NCI-H1092 (cell line): ENCODE measurements at regions not wholly inside any gene's neighbourhood (a gene's known extent, or its start where the extent isn't known, plus 50 kb on each side); places are given as distances from the start of the nearest gene placed in this dataset.
A peak's percentile ranks its signal among the peaks of the same experiment; 100 is the strongest.

ENCODE experiments used
- DNase-seq: peaks from one replicate; lab custom pipeline; 2025; lab: John Stamatoyannopoulos, UW

DNA sequence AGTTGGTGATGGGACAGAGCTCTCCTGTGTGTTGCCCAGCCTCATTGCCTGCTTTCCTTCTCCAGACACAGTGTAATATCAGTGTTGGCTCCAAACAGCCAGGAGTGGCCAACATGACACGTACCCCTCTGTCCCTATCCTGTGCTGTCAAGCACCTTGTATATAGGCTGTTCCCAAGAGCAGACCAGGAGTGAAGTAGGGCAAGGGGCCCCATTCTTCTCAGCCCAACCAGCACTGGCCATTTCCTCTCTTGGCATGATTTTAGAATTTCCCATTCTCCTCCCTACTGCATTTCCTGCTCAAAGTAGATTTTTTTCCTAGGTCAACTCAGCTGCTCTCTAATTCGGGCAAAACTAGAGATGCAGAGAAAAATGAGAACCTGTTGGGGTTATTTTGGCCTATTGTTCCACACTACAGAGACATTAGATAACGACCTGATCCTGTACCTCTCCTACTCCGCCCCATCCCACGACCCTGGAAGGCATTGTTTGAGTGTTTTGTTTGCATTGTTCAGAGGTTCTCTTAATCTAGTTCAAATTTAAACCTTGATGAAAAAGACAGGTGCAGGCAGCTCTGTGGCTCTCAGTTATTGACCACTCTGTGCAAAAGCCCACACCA is 95.6 kb downstream of the RASSF10 start:
- DNase-seq: peak; percentile 73

DNA sequence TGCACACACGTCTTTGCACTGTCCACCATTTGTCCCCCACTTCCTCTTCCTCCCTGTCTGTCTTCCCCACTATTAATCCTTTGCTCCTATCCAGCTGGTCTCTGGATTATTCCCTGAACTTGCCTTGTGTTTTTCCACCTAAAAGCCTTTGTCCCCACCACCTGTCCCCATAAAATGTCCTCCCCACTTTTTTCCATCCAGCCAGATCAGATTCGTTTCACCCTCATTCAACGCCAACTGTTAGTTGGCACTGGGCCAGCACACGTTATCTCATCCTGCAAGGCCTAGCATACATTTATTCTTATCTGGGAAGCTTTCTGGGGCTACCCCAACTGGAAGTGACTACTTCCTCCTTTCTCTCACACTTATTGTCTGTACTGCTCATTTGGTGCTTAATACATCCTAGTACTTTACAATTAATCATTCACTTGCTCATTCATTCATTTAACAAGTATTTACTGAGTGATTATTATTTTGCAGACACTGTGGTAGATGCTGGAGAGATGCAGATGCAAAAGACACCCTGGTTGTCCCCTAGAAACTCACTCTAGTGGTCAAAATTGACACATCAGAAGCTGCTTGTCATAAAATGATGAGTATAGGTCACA is 96.2 kb downstream of the RASSF10 start:
- DNase-seq: peak; percentile 85

DNA sequence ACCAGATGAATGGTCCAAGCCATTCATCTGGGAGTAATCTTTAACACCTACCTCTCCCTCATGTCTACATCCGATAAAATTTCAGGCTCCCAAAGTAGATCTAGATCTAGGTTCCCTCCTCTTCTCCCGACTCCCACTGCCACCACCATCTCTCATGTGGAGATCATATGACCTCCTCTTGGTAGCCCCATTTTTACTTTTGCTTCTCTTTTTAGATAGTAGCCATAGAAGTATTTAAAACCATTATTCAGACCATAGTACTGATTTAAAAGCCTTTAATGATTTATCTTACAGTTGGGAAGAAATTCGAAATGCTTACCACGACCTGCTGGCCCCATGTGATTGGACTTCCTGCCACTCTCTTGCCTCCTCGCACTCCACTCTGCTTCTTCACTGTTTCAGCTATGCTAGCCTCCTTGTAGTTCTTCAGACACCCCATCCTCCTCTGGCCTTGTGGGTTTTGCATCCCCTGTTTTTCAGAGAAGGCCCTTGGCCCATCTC is 98.5 kb downstream of the RASSF10 start:
- DNase-seq: no peak

DNA sequence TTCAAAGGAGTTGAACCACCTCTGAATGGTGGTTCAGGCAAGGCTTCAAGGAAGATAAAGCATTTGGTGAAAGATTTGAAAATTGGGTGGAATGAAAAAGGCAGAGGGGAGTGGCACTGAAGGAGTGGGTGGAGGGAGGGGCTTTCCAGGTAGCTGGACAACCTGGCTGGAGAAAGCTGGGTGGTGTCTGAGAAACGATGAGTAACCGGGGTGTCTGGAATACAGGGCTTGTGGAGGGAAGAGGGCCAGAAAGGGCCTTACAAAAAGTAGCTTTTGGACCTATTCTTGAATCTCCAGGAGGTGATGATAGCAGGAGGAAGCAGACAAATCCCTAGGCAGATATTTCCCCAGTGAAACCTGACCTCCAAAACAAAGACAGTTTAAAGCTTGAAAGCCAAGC is 99.3 kb downstream of the RASSF10 start:
- DNase-seq: no peak

DNA sequence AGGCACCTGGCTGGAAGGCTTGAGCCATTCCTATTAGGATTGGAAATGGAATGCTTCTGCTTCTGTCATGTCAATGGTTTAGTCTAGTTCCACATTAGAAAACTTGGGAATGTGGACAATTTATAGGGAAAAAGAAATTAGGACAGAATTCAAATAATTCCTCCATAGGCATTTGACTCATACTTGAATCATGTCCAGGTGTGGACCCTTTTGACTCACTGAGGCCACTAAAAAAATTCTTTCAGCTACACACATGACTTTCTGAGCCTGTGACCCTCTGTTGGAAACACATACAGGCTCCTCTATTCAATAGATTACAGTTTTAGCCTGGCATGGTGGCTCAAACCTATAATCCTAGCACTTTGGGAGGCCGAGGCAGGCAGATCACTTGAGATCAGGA is 100.5 kb downstream of the RASSF10 start:
- no peak for DNase-seq

DNA sequence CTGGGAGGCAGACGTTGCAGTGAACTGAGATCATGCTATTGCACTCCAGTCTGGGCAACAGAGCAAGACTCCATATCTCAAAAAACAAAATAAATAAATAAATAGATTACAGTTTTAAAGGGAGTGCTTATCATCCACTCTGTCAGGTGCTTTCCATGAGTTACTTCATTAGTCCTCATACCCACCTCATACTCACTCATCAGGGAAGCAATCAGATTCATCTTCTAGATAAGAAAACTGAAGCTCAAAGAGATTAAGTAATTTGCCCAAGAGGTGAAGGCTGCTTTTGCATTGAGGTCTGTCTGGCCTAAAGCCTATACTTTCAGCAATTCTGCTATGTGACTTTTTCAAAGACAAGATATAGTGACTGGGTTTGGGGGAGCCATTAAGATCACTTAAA is 101.0 kb downstream of the RASSF10 start:
- no peak for DNase-seq

DNA sequence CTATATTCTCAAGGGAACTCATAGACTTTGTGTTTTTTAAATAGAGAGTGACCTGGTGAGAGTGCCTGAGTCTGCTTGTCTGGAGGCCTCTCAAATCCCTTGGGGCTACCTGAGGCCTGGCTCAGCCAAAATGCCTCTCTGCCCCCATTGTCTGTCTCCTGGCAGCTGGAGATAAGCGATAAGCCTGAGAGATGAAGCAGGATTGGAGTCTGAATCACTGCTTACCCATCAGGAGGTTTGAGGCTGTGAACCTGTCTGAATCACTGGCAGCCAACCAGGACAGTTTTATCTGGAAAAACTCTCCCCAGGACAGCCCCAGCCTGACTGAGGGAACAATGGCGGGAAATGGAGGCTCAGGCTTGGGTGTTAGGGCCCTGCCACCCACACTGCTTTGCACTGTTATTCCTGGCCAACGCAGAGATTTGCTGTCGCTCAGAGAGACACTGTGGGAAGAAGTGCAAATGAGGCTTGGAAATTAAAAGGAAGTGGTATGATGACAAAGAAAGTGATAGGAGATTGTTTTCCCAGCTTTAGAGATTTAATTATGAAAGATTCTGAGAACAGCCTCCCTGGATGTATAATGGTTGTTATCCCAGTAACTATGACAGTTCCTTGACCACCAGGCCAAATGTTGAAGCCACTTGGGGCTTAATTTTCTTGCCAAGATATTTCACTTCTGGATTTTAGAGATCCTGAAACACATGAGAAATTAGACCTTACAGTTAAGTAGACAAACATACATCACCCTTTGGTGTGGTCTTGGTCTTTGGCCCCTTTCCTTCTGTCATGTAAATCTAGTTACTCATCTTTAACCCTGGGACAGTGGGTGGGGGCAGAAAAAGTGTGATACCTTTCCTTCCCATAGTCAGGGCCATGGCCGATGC is 102.1 kb downstream of the RASSF10 start:
- peak; percentile 46 for DNase-seq

DNA sequence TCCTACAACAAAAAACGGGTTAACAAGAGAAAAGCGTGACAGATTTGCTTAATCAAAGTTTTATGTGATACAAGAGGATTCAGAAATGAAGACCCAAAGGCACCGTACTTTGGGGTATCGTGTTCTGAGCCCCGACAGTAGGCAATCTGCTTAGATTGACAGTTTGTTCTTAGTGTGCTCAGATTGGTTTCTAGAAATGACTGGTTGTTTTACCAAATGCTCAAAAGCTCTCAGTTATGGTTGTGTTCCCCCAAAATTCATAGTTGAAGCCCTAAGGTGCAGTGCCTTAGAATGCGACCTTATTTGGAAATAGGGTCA is 102.7 kb downstream of the RASSF10 start:
- DNase-seq: no peak

DNA sequence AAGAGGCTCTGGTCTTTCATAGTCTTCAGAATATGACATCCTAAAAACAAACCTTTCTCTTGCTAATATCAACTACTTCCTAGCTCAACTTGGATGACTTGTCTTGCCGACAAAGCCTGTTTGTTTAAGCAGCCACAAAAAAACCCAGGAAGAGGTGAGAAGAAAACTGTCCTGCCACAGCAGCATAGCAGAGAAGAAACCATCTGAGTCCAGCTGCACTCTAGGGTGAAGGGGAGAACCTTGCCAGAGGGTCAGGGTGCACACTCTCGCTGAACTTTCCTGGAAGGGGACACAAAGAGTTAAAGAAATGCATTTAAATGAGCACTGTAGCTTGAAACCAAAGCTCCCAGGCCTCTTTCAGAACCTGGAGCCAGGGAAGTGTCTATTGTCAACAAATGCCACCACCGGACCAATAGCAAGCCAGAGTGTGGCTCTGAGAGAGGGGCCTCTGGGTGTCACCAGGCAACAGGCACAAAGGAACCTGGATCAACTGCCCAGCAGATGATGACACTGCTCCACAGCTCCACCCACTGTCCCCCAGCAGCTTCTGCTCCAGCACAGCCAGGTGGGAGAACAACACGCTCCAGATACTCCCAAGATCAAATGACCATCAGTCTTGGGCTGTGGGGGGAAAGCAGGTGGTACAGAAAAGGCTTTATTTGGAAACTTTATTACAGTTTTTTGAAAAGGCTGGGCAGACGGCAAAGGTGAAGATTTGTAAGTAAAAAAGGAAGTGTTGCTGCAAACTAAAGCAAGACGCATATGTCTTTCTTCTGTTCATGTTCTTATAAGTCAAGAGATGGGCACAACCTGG is 105.7 kb downstream of the RASSF10 start:
- DNase-seq: peak; percentile 91

DNA sequence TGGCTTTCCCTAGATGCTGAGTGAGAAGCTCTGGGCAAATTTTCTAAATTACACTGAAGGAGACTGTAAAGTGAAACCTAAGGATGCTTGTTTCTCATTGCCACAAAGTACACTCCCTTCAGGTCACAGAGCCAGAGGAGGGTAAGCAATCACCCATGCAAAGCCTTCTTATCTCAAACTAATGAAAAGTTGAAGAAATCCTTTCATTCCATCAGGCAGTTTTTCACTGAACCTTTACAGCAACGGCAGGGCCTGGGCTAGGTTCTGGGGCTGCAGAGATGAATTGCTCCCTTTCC is 106.2 kb downstream of the RASSF10 start:
- no peak for DNase-seq

DNA sequence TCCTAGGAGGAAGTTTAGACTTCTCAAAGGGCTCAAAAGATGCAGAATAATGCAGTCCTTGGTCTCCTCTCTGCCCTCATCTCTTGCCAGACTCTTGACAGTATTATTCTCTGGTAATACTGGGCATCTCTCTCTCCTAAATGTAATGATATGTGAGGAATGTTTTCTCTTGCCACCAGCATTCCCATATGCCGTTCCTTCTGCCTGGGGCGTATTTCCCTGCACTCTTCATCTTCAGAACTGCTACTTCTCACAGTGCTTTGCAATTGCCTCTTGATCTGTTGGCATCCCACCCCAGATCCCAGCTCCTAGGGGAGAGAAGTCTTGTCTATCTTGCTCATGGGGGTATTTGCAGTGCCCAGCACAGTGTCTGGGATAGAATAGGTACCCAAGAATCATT is 107.4 kb downstream of the RASSF10 start:
- DNase-seq: no peak

DNA sequence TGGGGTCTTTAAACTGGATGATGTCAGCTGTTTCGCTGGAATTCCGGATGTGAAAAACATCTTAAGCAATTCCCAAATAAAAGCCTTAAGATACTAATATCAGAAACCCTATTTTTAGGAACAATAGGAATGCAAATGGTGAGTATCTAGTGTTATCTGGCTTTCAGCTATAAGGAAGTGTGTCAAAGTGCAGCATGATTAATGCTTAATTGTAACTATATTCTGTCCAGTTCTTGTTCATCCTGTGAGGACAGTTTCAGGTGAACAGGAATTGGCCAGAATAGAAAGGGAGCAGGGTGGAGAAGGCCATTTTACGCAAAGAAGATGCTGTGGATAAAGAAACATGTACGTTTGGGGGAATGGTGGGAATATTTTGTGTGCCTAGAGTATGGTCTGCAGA is 108.2 kb downstream of the RASSF10 start:
- no peak for DNase-seq

DNA sequence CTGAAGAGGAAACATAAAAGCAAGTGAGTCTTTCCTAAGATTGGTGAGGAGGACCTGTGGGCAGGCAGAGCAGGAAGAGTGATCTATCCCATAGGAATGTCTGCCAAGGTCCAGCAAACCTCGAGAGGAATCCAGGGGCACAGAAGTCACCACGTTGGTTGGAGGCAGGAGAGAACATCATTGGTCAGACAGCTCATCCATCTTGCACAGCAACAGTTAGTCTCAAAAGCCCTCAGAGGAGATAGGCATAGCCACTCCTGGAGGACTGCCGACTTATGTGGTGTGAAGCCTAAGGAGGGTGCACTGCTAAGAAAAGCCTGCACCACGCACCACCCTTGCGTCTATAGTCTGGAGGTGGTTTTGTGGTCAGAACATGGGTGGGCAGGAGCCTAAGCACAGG is 109.1 kb downstream of the RASSF10 start:
- DNase-seq: no peak

DNA sequence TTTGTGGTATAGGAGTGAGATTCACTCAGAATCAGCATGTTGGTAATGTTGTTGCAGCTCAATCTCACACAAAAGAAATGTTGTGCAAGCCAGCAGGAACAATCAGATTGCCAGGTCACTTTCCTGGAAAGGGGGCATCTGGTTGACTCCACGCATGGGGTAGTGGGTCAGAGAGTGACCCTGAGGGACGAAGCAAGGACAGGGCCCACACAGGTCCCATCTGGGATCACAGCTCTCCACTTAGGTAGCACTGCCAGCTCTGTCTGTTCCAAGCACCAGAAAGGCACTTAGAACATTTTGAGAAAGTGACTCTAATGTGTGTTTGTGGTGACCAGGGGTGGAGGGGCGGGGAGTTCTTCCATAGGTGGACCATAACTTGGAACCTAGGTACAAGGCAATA is 109.5 kb downstream of the RASSF10 start:
- no peak for DNase-seq

DNA sequence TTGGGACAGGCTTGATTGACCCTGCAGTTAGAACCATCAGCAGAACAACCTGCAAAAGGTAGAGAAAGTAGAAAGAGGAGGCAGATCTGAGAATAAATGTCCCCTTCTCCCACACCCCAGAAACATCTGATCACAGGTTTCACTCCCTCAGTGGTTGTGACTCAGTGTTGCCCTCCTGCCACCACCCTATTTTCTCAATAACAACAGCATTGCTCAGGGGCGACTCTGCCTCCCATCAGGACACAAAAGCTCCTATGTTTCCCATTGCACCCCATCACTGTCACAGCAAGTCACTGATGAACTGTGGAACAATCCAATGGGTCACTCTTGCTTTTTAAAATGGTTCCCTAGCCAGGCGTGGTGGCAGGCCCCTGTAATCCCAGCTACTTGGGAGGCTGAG is 110.2 kb downstream of the RASSF10 start:
- no peak for DNase-seq

DNA sequence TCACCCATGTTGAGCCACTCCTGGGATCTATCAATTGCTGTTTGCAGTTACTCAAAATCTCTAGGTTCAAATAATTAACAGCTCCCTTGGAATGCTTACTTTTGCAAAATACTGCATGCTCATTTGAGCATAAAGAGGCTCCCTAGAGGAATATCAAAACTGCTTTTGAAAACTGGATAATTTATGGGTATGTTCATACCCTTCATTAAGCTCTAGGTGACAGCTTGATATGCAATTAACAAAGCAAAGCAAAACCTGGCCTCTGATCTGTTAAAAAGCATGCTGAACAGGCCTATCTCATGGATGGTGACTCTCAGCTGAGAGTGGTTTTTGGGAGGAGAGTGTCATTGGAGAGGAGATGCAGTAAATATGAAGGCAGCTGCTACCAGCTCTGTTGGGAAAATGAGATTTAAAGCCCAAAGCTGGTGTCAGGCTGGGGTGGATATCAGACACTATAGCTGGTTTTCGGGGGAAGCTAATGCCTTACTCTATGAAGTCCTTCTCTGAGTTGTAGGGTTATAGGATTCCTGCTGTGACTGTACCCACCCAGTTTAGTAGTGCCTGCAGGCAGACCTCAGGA is 110.9 kb downstream of the RASSF10 start:
- DNase-seq: no peak

DNA sequence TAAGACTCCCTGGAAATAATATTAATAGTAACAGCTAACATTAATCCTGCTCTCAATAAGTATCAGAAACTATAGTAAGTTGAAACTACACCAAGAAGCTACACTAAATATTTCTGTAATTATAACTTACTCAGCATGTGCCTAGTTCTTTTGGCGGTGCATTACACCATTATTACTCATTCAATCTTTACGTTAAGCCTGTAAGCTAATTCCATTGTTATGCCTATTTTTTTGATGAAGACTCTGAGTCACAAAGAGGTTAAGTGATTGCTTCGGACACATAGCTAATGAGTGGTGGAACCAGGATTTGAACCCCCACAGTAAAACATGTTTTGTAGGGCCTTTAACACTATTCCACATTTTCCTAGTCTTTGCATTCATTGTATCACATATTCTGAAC is 111.6 kb downstream of the RASSF10 start:
- no peak for DNase-seq

DNA sequence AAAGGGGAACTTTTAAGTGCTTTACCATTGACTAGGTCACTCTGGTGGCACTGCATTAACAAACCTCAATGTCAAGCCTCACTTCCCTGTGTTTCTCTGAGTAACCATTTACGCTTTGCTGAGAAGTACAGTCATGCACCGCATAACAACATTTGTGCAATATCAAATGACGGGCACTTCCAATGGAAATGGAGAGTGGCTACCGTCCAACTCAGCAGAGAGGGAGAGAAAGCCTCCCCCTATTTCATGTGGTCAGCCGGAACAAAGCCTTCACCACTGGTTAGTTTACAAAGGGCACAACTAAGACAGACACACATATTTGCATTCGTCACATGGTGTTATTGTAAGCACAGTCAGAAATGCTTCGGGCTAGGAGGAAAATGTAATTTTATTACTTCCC is 117.3 kb downstream of the RASSF10 start:
- DNase-seq: peak; percentile 85

DNA sequence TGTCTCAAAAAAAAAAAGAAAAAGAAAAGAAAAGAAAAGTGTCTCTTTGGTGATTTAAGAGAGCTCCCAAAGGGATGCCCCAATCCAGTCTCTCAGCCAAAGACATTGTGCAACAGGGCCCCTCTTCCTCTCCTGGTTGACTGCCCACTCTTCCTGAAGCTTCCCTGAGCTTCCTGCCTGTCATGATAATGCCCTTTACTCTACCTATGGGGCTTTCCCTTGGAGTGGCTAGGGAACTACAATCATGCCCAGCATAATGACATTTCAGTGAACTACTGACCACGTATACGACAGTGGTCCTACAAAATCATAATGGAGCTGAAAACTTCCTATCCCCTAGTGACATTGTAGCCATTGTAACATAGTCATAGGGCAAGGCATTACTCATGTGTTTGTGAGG is 118.0 kb downstream of the RASSF10 start:
- no peak for DNase-seq

DNA sequence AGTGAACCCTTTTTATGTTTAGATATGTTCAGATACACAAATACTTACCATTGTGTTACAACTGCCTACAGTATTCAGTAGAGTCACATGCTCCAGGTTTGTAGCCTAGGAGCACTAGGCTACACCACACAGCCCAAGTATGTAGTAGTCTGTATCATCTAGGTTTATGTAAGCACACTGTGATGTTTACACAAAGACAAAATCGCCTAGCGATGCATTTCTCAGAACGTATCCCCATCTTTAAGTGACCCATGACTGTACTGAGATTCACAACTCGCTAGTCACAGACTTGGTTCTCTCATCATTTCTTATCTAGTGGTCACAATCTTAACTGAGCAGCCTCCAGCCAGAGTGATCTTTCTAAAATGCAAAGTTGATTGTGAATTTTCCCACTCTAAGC is 119.2 kb downstream of the RASSF10 start:
- no peak for DNase-seq

DNA sequence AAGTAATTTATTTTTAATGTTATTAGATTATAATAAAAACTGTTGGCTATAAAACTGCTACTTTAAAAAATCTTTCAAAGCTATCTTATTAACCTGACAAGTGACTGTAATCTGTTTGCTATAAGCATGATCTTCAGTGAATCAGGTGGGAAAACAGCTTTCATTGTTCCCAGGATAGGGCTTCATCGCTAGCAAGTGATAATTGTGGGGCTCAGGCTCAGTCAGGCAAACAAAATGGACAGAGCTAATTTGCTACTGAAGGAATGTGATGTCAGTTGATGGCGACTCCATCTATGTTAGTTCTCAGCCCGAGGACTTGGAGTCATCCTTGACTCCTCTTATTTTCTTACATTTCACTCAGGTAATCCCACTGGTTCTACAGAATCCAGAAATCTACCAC is 125.0 kb downstream of the RASSF10 start:
- no peak for DNase-seq

DNA sequence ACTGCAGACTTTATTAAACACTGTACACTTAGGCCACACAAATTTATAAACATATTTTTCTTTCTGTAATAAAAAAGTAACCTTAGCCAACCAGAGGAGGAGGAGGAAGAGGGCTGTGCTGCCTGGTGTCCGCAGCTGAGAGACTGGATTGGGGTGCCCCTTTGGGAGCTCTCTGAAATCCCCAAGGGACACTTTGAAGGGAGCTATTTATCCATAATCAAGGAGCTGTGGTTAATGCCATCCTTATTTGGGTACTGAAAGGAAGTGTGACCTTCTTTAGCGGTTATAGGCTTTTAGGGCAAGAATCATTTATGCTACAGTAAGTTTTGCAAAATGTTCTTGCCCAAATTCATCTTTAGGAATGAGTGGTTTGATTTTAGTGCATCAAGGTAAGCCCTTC is 125.8 kb downstream of the RASSF10 start:
- no peak for DNase-seq
